Hindlimb muscle (tissue), 1 donor: ENCODE measurements at regions not wholly inside any gene's neighbourhood (a gene's known extent, or its start where the extent isn't known, plus 50 kb on each side); places are given as distances from the start of the nearest gene placed in this dataset.
A peak's percentile ranks its signal among the peaks of the same experiment; 100 is the strongest.
"Not testable (repeated sequence)": the region's sequence is repeated elsewhere in the genome, so short reads cannot be mapped to it uniquely, and the experiment has no call there.

Source experiments
- DNase-seq: peaks from one replicate; pipeline ENCODE4 v3.0.0-alpha.2; 2013

DNA sequence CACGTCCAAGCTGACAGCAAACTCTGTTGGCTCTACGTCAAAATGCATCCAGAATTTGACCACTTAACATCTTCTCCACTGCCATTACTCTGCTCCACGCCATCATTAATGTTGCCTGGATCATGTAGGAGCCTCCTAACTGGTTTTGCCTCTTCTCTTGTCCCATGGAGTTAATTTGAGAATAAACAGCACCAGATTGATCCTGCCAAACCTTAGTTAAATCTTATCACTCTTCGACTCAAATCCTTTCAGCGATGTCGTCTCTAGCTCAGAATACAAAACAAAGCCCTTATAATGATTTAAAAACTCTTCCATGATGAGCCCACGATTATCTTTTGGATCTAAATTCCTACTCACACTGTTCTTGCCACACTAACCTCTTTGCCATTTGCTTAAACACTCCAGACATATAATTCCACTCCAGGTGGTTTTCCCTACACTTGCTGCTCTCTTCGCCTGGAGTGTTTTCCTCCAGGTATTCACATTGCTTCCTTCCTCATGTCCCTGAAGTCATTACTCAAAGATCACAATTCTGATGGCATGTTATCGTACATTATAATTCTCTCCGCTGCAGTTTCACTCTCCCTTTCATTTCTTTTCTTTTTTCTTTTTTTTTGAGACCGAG is 90.7 kb upstream of the KCNK2 start:
- DNase-seq = no peak

DNA sequence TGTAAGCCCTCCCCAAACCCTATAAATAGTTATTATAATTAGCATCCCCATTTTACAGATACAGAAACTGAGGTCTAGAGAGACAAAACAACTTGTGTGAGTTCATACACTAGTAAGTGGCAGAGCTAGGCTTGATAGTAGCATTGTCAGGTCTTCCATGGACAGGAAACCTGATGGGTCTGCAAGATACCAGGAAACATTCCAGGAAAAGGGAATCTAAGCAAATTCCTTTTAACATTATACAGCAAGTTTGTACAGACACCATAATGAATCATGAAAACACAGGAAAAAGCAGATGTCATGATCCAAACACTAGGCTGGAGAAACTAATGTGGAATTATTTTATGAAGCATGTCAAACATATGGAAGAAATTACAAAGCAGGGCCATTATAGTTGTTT is 89.1 kb upstream of the KCNK2 start:
- no peak for DNase-seq

DNA sequence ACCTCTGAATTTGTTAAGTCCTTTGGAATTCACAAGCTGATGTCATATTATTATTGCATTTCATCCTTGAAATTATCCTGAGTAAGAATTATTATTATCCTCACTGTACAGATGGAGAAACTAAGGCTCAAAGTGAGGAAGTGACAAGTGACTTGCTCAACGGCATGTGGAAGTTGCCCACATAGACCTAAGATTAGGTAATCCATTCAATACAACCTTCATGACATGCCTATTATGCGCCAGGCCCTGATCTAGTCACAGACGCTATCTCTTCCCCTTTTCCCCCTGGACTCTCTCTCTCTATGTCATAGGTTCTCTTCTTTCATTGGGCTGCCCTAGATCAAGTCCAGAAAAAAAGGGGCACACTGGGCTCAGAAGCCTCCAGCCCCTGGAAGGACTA is 84.9 kb upstream of the KCNK2 start:
- no peak for DNase-seq

DNA sequence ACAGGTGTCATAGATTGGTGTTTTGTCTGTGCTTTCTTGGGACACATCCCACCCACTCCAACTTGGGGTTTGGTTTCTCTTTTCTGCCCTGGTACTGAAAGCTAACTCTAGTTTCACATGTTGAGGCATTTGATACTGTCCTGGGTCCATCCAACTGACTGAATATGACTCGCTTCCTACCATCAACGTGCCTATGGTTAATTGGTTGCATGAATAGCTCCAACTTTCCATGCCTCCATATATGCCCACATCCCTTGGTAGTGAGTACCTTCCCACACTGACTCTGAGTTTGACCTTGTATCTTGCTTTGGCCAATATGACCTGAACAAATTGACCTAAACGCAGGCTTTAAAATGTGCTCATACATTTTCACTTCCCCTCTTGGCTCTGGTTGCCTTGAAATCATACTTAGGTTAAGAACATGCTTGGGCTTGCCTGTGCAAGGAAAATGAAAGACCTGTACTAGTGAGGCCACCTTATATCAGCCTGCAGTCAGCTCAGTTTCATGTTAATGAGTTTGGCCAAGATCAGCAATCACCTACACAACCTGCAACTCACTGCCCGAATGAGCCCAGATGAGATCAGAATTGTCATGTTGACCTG is 81.0 kb upstream of the KCNK2 start:
- DNase-seq = no peak

DNA sequence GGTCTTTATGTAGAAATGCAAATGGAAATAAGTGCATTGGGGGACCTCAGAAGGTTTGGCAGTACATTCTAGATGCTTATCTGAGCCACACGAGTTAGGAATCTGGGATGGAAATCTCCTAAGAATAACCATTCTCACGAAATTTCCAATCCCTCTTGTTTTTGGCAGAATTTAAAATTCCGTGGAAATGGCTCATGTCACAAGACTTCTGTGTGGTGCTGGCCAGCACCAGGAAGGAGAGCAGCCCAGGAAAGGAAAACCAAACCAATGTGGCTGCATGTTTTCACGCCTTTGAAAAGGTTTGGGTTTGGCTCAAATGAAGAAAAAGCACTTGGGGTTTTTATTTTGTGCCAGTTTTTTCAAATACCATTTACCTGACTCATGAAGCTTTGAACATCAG is 80.1 kb upstream of the KCNK2 start:
- DNase-seq = no peak

DNA sequence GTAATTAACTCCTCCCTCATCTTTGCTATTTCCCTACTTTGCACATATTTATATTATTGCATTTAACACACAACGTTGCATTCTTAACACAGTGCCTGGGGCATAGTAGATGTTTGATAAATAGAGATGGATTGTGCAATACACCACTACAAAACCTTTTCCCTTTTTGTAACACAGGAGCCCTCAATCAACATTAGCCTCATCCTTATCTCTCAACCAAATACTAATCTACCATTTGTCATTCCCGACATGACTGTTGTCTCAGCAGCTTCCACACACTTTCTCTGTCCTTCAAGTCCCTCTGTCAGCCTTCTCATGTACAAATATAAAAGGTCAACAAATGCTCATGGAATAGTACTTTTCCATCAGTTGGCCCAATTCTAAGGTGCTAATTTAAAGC is 78.9 kb upstream of the KCNK2 start:
- no peak for DNase-seq

DNA sequence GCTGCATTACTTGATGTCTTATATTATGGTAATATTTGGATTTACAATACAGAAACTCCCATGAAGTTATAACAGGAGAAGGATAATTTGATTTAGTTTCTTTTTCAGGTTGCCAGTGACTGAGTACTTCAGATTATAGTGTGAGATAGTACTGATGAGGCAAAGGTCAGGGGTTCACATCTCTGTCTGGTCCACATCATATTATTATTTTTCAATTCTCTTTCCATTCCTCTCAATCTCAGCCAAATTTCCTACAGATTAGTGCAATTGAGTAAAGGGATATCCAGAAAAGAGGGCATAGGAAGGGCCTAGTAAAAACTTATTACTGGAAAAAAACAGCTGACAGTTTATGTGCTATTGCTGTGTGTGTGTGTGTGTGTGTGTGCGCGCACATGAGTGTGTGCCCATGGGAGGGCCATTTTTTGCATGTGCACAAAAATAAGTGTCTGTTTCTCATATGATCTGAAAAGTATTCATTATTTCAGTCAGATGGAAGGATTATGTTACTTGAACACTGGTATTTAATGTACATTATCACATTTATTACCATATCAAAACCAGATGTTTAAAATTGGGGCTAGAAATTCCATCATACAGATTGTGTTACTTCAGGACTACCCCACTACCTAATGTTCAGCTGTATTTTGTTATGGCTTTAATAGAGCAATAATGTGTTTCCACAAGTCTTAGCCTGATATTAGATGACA is 78.3 kb upstream of the KCNK2 start:
- DNase-seq = no peak

DNA sequence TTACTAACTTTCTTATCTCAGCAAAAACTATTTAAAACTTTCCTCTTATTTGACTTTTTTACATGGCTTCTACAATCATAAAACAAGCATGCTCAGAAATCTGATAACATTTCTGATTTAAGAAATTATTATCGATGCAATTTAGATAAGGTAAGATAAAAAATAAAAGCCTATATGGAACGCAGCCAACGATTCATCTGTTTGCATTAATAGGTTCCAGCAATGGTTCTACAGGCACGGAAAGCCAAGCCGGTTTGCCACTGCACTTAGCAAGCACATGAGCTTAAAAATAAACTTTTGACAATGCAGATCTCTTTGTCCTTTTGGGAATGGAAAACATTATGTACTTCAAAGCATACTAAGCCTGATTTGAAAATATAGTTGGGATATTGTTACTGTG is 77.5 kb upstream of the KCNK2 start:
- DNase-seq = no peak

DNA sequence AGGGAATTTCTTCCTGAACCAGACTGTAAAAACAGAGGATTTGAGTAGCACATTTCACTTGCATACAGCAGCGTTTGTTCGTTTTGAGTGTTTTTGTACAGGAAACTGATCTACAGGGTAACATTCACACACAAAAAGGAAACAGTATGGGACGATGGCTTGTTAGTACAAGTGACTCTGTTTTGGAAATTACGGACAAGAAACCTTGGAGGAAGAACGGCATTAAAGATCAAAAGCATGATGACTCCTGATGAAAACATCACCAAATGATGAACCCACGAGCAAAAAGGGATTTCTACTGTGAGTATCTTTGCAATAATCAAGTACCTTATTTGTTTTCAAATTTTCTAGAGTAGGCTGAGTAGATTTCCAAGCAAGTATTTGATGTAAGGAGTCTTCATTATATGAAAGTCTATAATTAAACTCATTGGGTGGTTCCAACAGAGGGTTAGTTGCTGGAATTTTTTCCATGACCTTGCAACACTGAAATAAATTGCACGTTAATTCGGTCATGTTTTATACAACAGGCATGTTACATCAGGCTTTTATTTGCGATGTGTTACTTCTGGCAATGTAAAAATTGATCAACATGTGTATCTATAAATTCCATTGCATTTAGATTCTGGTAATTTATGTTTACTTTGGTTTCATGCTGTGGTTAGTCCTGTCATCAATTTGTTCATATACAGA is 76.7 kb upstream of the KCNK2 start:
- DNase-seq = no peak

DNA sequence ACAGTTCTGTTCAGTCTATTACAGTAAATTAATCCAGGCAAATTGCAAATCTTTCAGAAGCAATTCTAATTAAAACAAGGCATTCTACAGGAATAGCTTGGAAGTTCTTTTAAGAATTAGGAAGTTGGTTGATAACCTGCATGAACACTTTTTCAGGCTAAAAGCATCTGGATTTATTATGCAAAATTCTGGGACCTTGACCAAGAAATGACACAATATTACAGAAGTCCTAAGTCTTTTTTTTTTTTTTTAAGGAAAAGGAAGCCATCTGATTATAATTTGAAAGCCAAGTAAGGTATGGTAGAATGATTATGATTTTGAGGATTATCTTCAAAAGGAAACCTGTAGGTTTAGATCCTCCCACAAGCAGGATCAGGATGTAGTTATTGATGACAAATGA is 74.7 kb upstream of the KCNK2 start:
- DNase-seq = peak; percentile 23

DNA sequence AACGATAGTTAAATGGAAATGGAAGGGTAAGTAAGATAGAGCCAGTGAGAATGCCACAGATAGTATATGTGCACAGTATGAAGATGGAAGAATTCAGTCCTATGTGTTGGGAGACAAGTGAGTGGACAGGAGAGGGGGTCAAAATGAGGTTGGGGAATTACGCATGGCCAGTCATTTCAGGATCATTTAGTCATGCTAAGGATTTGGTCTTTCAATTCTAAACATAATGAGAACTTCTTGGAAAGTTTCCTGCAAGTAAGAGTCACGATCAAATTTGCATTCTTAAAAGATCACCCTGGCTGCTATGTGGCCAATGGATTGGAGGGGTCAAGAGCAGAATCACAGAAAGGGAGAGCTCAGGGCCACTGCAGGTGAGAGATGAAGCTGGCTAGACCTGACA is 64.0 kb upstream of the KCNK2 start:
- no peak for DNase-seq

DNA sequence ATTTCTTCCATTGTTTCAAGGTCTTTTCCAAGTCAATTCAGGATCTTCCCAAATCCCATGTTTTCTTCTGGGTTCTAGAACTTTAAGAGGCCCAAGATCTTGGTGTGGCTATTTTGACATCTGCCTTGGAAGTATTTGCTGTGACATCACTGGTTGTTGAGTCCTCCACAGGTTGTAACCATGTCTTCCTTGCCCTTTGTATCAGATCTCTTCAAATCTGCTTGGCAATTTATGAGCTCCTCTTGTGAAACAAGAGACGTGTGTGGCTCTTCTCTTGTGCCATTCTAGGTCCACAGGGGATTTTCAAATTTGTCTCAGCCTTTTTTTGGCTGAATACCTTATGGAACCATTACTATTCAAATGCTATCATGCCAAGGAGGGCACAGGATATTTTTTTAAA is 60.3 kb upstream of the KCNK2 start:
- DNase-seq = no peak

DNA sequence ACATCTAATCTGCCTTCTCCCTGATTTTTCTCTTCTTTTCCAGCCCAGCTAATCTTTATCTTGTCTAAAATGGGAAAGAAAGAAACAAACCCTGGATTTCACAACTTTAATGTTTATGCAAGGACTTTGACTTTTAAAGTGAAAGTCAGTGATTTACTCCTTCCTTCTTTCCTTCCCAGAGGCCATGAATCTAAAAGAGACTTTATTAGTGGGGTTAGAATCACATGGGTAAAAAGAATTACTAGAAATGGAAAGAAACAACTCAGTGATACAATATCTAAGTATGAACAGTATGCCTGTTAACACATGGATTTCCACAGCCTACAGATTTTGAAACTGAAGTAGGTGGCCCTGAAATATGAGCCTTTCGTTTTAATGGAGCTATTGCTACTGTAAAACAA is 59.8 kb upstream of the KCNK2 start:
- no peak for DNase-seq

DNA sequence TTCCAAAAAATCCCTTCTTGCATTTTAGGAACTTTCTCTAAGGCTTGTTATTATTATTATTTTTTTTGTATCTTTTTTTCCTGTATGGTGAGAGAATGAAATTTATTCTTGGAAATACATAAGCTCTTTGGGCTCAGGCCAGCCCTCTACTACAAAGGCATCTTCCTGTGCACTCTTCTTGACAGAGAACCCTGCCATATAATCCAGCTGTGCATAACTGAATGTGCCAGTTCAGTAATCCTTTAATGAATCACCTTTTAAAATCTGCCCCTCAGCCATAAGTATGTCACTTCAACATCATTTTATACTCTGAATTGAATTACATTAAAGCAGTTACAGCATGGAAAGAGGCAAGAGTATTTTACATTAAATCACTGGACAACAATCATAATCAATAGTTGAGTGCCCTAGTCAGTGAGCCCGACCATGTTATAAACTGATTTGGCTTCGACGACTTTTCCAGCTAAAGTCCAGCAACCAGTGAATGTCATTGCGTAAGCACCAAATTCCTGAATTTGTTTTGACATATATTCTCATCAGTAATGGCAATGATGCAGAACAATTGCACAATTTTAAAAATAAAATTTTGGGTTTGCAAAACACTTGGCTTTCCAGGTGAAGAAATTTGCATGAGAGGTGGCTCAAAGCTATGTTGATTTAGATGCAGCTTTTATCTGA is 59.2 kb upstream of the KCNK2 start:
- DNase-seq = no peak

DNA sequence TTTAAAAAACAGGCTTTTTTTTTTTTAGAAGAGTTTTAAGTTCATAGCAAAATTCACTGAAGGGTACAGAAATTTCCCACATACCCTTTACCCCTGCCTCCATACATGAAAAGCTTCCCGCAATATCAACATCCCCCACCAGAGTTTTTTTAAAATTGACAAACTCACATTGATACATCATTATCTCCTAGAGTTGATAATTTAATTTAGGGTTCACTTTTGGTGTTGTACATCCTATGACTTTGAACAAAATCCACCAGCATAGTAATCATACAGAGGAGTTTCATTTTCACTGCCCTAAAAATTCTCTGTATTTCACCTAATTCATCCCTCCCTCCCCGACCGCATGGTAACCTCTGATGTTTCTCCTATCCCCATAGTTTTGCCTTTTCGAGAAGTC is 53.6 kb upstream of the KCNK2 start:
- DNase-seq = no peak

DNA sequence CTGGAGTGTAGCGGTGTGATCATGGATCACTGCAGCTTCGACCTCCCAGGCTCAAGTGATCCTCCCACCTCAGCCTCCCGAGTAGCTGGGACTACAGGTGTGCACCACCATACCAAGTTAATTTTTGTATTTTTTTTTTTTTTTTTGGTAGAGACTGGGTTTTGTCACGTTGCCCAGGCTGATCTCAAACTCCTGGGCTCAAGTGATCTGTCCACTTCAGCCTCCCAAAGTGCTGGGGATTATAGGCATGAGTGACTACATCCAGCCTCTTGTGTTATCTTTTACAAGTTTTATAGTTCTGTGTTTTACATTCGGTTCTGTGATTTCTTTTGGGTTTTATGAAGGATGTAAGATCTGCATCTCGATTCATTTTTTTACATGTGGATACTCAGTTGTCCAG is 52.0 kb upstream of the KCNK2 start:
- DNase-seq = not testable (repeated sequence)

DNA sequence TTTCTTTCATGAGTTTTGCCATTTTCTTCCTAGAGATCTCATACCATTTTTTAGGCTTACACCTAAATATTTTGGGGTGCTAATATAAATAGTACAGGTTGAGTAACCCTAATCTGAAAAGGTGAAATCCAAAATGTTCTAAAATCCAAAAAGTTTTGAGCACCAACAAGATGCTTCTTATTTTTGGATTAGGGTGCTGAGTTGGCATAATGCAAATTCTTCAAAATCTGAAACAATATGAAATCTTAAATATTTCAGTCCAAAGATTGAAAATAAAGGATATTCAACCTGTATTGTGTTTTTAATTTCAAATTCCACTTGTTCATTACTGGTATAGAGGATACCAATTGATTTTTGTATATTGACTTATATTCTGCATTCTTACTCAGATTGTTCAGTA is 51.1 kb upstream of the KCNK2 start:
- no peak for DNase-seq
